ENCODE measurements at regions not wholly inside any gene's neighbourhood (a gene's known extent, or its start where the extent isn't known, plus 50 kb on each side); places are given as distances from the start of the nearest gene placed in this dataset.

DNA sequence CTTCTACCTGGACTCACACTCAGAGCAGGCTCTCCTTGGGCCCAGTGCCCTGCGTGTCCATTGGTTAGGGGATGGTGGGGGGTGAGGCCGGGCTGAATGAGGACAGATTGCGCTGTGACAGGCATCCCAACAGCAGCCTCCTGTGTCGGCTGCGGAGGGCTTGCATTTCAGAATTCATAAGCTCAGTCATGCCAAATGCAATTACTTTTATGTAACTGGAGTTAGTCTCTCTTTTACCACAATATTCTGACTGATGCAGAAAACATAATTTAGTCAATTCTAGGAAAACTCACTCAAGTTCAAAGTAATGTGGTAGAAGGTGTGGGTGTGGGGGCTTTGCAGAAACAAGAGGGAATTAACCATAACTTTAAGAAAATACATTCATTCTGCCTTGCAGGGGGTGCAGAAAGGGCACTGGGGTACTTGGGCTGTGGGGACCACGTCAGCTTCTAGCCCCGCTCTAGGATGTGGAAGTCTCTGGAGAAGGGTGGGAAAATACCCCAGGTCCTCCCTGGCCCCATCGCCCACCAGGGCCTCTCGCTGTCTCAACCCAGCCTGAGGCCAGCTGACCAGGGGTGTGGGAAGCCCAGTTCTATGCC is 257.7 kb downstream of the ADGRD1 start (continued):
- TF ChIP-seq, protein P1, sequence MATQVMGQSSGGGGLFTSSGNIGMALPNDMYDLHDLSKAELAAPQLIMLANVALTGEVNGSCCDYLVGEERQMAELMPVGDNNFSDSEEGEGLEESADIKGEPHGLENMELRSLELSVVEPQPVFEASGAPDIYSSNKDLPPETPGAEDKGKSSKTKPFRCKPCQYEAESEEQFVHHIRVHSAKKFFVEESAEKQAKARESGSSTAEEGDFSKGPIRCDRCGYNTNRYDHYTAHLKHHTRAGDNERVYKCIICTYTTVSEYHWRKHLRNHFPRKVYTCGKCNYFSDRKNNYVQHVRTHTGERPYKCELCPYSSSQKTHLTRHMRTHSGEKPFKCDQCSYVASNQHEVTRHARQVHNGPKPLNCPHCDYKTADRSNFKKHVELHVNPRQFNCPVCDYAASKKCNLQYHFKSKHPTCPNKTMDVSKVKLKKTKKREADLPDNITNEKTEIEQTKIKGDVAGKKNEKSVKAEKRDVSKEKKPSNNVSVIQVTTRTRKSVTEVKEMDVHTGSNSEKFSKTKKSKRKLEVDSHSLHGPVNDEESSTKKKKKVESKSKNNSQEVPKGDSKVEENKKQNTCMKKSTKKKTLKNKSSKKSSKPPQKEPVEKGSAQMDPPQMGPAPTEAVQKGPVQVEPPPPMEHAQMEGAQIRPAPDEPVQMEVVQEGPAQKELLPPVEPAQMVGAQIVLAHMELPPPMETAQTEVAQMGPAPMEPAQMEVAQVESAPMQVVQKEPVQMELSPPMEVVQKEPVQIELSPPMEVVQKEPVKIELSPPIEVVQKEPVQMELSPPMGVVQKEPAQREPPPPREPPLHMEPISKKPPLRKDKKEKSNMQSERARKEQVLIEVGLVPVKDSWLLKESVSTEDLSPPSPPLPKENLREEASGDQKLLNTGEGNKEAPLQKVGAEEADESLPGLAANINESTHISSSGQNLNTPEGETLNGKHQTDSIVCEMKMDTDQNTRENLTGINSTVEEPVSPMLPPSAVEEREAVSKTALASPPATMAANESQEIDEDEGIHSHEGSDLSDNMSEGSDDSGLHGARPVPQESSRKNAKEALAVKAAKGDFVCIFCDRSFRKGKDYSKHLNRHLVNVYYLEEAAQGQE (IDR thresholded peaks at IDR 0.05; ENCODE audit: borderline replicate concordance), result no peak
- TF ChIP-seq, protein P1 (CRISPR knock-in tag; IDR thresholded peaks at IDR 0.05; ENCODE audit: low read depth), result no peak
- TF ChIP-seq MAFG (tag; conservative IDR thresholded peaks at IDR 0.05), result no peak
- no peak for TF ChIP-seq SRSF9 (IDR thresholded peaks at IDR 0.05; ENCODE audit: borderline replicate concordance, low read depth, low read length)
- TF ChIP-seq ZFX (CRISPR knock-in tag; IDR thresholded peaks at IDR 0.05), result no peak
- no peak for TF ChIP-seq ZNF354B (CRISPR knock-in tag; IDR thresholded peaks at IDR 0.05)
- no peak for TF ChIP-seq EP400 (IDR thresholded peaks at IDR 0.05)
- TF ChIP-seq POLR2H (tag; IDR thresholded peaks at IDR 0.05; ENCODE audit: low read depth), result no peak
- TF ChIP-seq LCOR (CRISPR knock-in tag; IDR thresholded peaks at IDR 0.05), result no peak
